Tibial artery (tissue), 4 donors: ENCODE measurements at regions not wholly inside any gene's neighbourhood (a gene's known extent, or its start where the extent isn't known, plus 50 kb on each side); places are given as distances from the start of the nearest gene placed in this dataset.

ENCODE experiments used
- DNase-seq, 2 donors: peaks; one replicate each; pipeline ENCODE4 v3.0.0-alpha.2; 2019
- H3K27ac ChIP-seq, 2 donors: fragments of 200-600 bp; sonication (generic) in 1 of 2; 1 replicate in 1 of 2; 2 replicates in 1 of 2; pipeline ENCODE4 v1.5.1; 2018 to 2019; ENCODE audit warnings: mild to moderate bottlenecking in 1 of 2
- H3K27me3 ChIP-seq, 2 donors: fragments of 200-600 bp; sonication (generic) in 1 of 2; one replicate each; pipeline versions ENCODE4 v1.5.1 to v1.6.0; 2016 to 2019
- H3K36me3 ChIP-seq, 3 donors: fragments of 200-600 bp; sonication (generic) in 2 of 3; one replicate each; pipeline ENCODE4 v1.5.1; 2016 to 2019; ENCODE audit warnings: mild to moderate bottlenecking in 2 of 3
- H3K4me1 ChIP-seq, 4 donors: fragments of 200-600 bp; sonication (generic) in 2 of 4; 1 replicate in 3 of 4; 2 replicates in 1 of 4; pipeline ENCODE4 v1.5.1; 2016 to 2019
- H3K4me3 ChIP-seq, 2 donors: fragments of 200-600 bp; sonication (generic) in 1 of 2; 1 replicate in 1 of 2; 2 replicates in 1 of 2; pipeline ENCODE4 v1.5.1; 2018 to 2019; ENCODE audit warnings: mild to moderate bottlenecking in 2 of 2
- H3K9me3 ChIP-seq, 3 donors: fragments of 200-600 bp; sonication (generic) in 1 of 3; one replicate each; pipeline ENCODE4 v1.5.1; 2016 to 2019
- CTCF ChIP-seq, 2 experiments: fragments of 200-600 bp in 1 of 2; fragments of 450-650 bp in 1 of 2; IDR thresholded peaks; one replicate each; pipeline ENCODE4 v1.5.1; 2017 to 2019; ENCODE audit warnings: antibody characterized with exemption in 2 of 2, mild to moderate bottlenecking in 1 of 2, moderate library complexity in 1 of 2
- intact Hi-C: fragments of 100-400 bp; cut with DNase I; formaldehyde crosslinking; loops from one replicate; pipeline ENCODE4 v1.15.0; 2023; ENCODE audit warnings: low total_unique reads

DNA sequence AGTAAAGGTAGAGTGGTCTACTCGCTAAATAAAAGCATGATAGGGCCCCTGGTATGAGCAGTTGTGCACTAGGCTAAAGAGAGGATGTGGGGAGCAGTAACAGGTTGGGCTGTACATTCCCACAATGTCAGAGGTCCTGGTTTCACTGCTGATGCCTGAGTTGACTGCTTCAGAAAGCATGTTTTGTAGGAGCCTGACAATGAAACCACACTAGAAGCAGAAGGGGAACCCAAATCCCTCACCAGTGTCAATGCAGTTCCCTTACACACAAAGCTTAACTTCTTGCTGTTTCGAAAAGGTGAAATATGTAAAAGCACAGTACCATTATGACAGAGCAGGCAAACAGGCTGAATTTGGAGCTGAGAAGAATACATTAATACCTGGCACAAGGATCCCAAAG lies 291.7 kb upstream of the KYNU start:
- Histone ChIP-seq H3K4me3 (no peak overlapping the region), H3K9me3 (no peaks in the 10 kb centered on the region), H3K36me3 (no peaks in the 10 kb centered on the region), H3K27ac (no peak overlapping the region), H3K27me3 (no peaks in the 10 kb centered on the region), H3K4me1 (no peaks in the 10 kb centered on the region)
- DNase-seq, result no peak
- TF ChIP-seq CTCF (IDR thresholded peaks at IDR 0.05), result no peak
- intact Hi-C loops, result no loop called here

GRCh38 chr2:142582317-142582716 lies 295.1 kb upstream of the KYNU start:
- DNase-seq, result no peak
- Histone ChIP-seq H3K36me3 (no peaks in the 10 kb centered on the region), H3K9me3 (no peaks in the 10 kb centered on the region), H3K4me1 (no peaks in the 10 kb centered on the region), H3K27me3 (no peaks in the 10 kb centered on the region), H3K27ac (no peak overlapping the region), H3K4me3 (no peak overlapping the region)
- TF ChIP-seq CTCF (IDR thresholded peaks at IDR 0.05), result no peak
- intact Hi-C loops, result no loop called here

- TF ChIP-seq CTCF (IDR thresholded peaks at IDR 0.05), result no peak
- no peak for DNase-seq
- Histone ChIP-seq H3K27me3 (no peaks in the 10 kb centered on the region), H3K36me3 (no peaks in the 10 kb centered on the region), H3K4me1 (no peaks in the 10 kb centered on the region), H3K9me3 (no peaks in the 10 kb centered on the region), H3K4me3 (no peak overlapping the region), H3K27ac (no peak overlapping the region)
- intact Hi-C loops, result no loop called here
Observed at GRCh38 chr2:142581491-142581890, 296.0 kb upstream of the KYNU start.

DNA sequence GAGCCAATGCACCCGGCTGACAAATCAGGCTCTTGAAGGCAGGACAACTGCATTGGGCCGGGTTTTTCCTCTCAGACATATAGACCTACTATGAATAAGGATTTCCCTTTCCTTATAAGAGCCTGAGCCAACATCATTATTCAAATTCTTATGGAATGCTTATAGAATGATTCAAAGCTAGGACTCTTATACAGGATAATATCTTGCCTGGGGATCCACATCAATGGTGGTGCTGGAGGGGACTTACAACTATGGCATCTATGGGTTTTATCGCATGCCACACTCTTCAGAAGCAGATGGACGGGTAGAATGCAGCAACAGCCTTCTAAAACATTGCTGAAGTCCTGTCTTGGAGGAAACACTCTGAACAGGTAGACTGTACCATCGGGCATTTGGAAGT lies 296.8 kb upstream of the KYNU start:
- Histone ChIP-seq H3K9me3 (no peaks in the 10 kb centered on the region), H3K27me3 (no peaks in the 10 kb centered on the region), H3K36me3 (no peaks in the 10 kb centered on the region), H3K4me3 (no peak overlapping the region), H3K27ac (no peak overlapping the region), H3K4me1 (no peaks in the 10 kb centered on the region)
- no peak for DNase-seq
- intact Hi-C loops, result no loop called here
- TF ChIP-seq CTCF (IDR thresholded peaks at IDR 0.05), result no peak

- intact Hi-C loops, result no loop called here
- no peak for TF ChIP-seq CTCF (IDR thresholded peaks at IDR 0.05)
- H3K36me3 ChIP-seq, result no peaks in the 10 kb centered on the region
- H3K27ac ChIP-seq, result no peak overlapping the region
- H3K9me3 ChIP-seq, result no peaks in the 10 kb centered on the region
- DNase-seq, result no peak
- no peaks in the 10 kb centered on the region for H3K4me1 ChIP-seq
- no peak overlapping the region for H3K4me3 ChIP-seq
- H3K27me3 ChIP-seq, result no peaks in the 10 kb centered on the region
Observed at GRCh38 chr2:142575561-142575960, 301.9 kb upstream of the KYNU start.

- H3K36me3 ChIP-seq, result no peaks in the 10 kb centered on the region
- no peak overlapping the region for H3K27ac ChIP-seq
- no peak for TF ChIP-seq CTCF (IDR thresholded peaks at IDR 0.05)
- no peaks in the 10 kb centered on the region for H3K9me3 ChIP-seq
- intact Hi-C loops, result no loop called here
- no peaks in the 10 kb centered on the region for H3K27me3 ChIP-seq
- H3K4me3 ChIP-seq, result no peak overlapping the region
- no peaks in the 10 kb centered on the region for H3K4me1 ChIP-seq
- DNase-seq, result no peak
Observed at GRCh38 chr2:142574388-142574787, 303.1 kb upstream of the KYNU start.
